WTC11 (cell line): ENCODE measurements at regions not wholly inside any gene's neighbourhood (a gene's known extent, or its start where the extent isn't known, plus 50 kb on each side); places are given as distances from the start of the nearest gene placed in this dataset.

Experiments
- ATAC-seq: fragments of 200-7000 bp; cut with Tn5 transposase; 2 replicates; pipeline ENCODE4 v1.10.0; 2021; ENCODE audit warnings: mild to moderate bottlenecking, moderate library complexity
- CTCF ChIA-PET: fragments of 300-600 bp; sonication (Branson Sonifier 250); formaldehyde crosslinking; loops from one replicate; lab custom pipeline; 2021; ENCODE audit warnings: antibody characterized with exemption; lab: Charles Lee
- POLR2A ChIA-PET: fragments of 350-600 bp; sonication (Branson Sonifier 250); formaldehyde crosslinking; loops from one replicate; lab custom pipeline; 2021; ENCODE audit warnings: antibody characterized with exemption; lab: Charles Lee
- DNase-seq: peaks from one replicate; pipeline ENCODE4 v3.0.0; 2021; ENCODE audit warnings: low spot score
- H3K27ac Mint-ChIP-seq: 2 replicates; pipeline ENCODE4 v1.8.0; 2021; ENCODE audit warnings: mixed read lengths
- H3K27me3 Mint-ChIP-seq: 2 replicates; pipeline ENCODE4 v1.8.0; 2021; ENCODE audit warnings: low read depth, mild to moderate bottlenecking, moderate library complexity, mixed read lengths
- H3K36me3 Mint-ChIP-seq: 2 replicates; pipeline ENCODE4 v1.8.0; 2021; ENCODE audit warnings: mixed read lengths
- H3K4me1 Mint-ChIP-seq: 2 replicates; pipeline ENCODE4 v1.8.0; 2022; ENCODE audit warnings: mixed read lengths
- H3K4me3 Mint-ChIP-seq: 2 replicates; pipeline ENCODE4 v1.8.0; 2021; ENCODE audit warnings: mild to moderate bottlenecking, moderate library complexity, mixed read lengths
- H3K9me3 Mint-ChIP-seq: 2 replicates; pipeline ENCODE4 v1.8.0; 2021; ENCODE audit warnings: mixed read lengths
- ATF2 ChIP-seq: sonication (generic); formaldehyde crosslinking; IDR thresholded peaks from 2 replicates; pipeline ENCODE4 v1.8.1; 2022; ENCODE audit warnings: low read depth, missing genetic modification reagents, borderline replicate concordance
- ELF4 ChIP-seq: sonication (generic); formaldehyde crosslinking; IDR thresholded peaks from 2 replicates; pipeline ENCODE4 v1.8.1; 2022; ENCODE audit warnings: low read depth, mild to moderate bottlenecking, moderate library complexity, missing genetic modification reagents
- EMX1 ChIP-seq: fragments of 250-450 bp; sonication (Bioruptor Pico); IDR thresholded peaks from 2 replicates; pipeline ENCODE4 v1.8.0; 2021; ENCODE audit warnings: mild to moderate bottlenecking
- ESRRA ChIP-seq: sonication (generic); formaldehyde crosslinking; IDR thresholded peaks from 2 replicates; pipeline ENCODE4 v1.8.1; 2022; ENCODE audit warnings: mild to moderate bottlenecking, missing genetic modification reagents, borderline replicate concordance
- FOXJ3 ChIP-seq: sonication (generic); formaldehyde crosslinking; IDR thresholded peaks from 2 replicates; pipeline ENCODE4 v1.9.0; 2021; ENCODE audit warnings: missing genetic modification reagents, mild to moderate bottlenecking, borderline replicate concordance
- FOXP4 ChIP-seq: sonication (generic); formaldehyde crosslinking; IDR thresholded peaks from 2 replicates; pipeline ENCODE4 v1.8.0; 2022; ENCODE audit warnings: mild to moderate bottlenecking, missing genetic modification reagents
- HMGXB4 ChIP-seq: sonication (generic); formaldehyde crosslinking; IDR thresholded peaks from 2 replicates; pipeline ENCODE4 v1.8.1; 2023; ENCODE audit warnings: mild to moderate bottlenecking, moderate library complexity, missing genetic modification reagents
- MYBL2 ChIP-seq: sonication (generic); formaldehyde crosslinking; IDR thresholded peaks from 2 replicates; pipeline ENCODE4 v1.8.1; 2023; ENCODE audit warnings: mild to moderate bottlenecking, moderate library complexity, missing genetic modification reagents
- NFE2L1 ChIP-seq: sonication (generic); formaldehyde crosslinking; IDR thresholded peaks from 2 replicates; pipeline ENCODE4 v1.8.1; 2023; ENCODE audit warnings: missing genetic modification reagents
- NR1H2 ChIP-seq: sonication (generic); formaldehyde crosslinking; IDR thresholded peaks from 2 replicates; pipeline ENCODE4 v1.9.0; 2021; ENCODE audit warnings: mild to moderate bottlenecking, moderate library complexity, missing genetic modification reagents
- NR2C2 ChIP-seq: sonication (generic); formaldehyde crosslinking; IDR thresholded peaks from 2 replicates; pipeline ENCODE4 v1.8.0; 2022; ENCODE audit warnings: mild to moderate bottlenecking, missing genetic modification reagents
- PREB ChIP-seq: sonication (generic); formaldehyde crosslinking; IDR thresholded peaks from 2 replicates; pipeline ENCODE4 v1.8.1; 2022; ENCODE audit warnings: mild to moderate bottlenecking, missing genetic modification reagents, moderate library complexity, borderline replicate concordance
- RELA ChIP-seq: sonication (generic); formaldehyde crosslinking; IDR thresholded peaks from 2 replicates; pipeline ENCODE4 v1.8.1; 2022; ENCODE audit warnings: missing genetic modification reagents, mild to moderate bottlenecking, borderline replicate concordance
- SP1 ChIP-seq: sonication (generic); formaldehyde crosslinking; conservative IDR thresholded peaks from 2 replicates; pipeline ENCODE4 v1.8.1; 2022; ENCODE audit warnings: missing genetic modification reagents
- USF1 ChIP-seq: sonication (generic); formaldehyde crosslinking; IDR thresholded peaks from 2 replicates; pipeline ENCODE4 v1.8.0; 2022; ENCODE audit warnings: mild to moderate bottlenecking, missing genetic modification reagents
- ZMAT4 ChIP-seq: fragments of 250-450 bp; sonication (Bioruptor Pico); IDR thresholded peaks from 2 replicates; pipeline ENCODE4 v1.9.0; 2021; ENCODE audit warnings: mild to moderate bottlenecking
- ZNF138 ChIP-seq: sonication (generic); formaldehyde crosslinking; conservative IDR thresholded peaks from 2 replicates; pipeline ENCODE4 v1.8.1; 2022; ENCODE audit warnings: mild to moderate bottlenecking, moderate library complexity, missing genetic modification reagents
- ZNF219 ChIP-seq: sonication (generic); formaldehyde crosslinking; IDR thresholded peaks from 2 replicates; pipeline ENCODE4 v1.8.0; 2023; ENCODE audit warnings: missing genetic modification reagents, mild to moderate bottlenecking, borderline replicate concordance
- ZNF232 ChIP-seq: sonication (generic); formaldehyde crosslinking; IDR thresholded peaks from 2 replicates; pipeline ENCODE4 v1.8.0; 2022; ENCODE audit warnings: mild to moderate bottlenecking, missing genetic modification reagents
- ZNF416 ChIP-seq: fragments of 250-450 bp; sonication (Bioruptor Pico); IDR thresholded peaks from 2 replicates; pipeline ENCODE4 v1.9.0; 2021; ENCODE audit warnings: mild to moderate bottlenecking, inconsistent platforms
- ZNF423 ChIP-seq: fragments of 250-450 bp; sonication (Bioruptor Pico); IDR thresholded peaks from 2 replicates; pipeline ENCODE4 v2.1.2; 2022; ENCODE audit warnings: mild to moderate bottlenecking, moderate library complexity
- ZNF671 ChIP-seq: fragments of 250-450 bp; sonication (Bioruptor Pico); IDR thresholded peaks from 2 replicates; pipeline ENCODE4 v1.8.0; 2021; ENCODE audit warnings: mild to moderate bottlenecking

GRCh38 chr13:70580825-70581224, 472.6 kb upstream of the KLHL1 start:
- Mint-ChIP-seq H3K4me1 (no peaks in the 10 kb centered on the region), H3K9me3 (no peaks in the 10 kb centered on the region), H3K27ac (no peak overlapping the region), H3K27me3 (no peaks in the 10 kb centered on the region), H3K4me3 (no peak overlapping the region), H3K36me3 (no peaks in the 10 kb centered on the region)
- POLR2A ChIA-PET, result no interaction called here
- CTCF ChIA-PET, result no interaction called here
- no peak for TF ChIP-seq ATF2 (CRISPR knock-in tag)
- no peak for TF ChIP-seq ZNF138 (CRISPR knock-in tag)
- TF ChIP-seq NFE2L1 (CRISPR knock-in tag), result no peak
- TF ChIP-seq ZNF671, result no peak
- no peak for TF ChIP-seq ZNF423 (CRISPR knock-in tag)
- TF ChIP-seq ESRRA (CRISPR knock-in tag), result no peak
- TF ChIP-seq RELA (CRISPR knock-in tag), result no peak
- no peak for TF ChIP-seq ZNF219
- TF ChIP-seq MYBL2 (CRISPR knock-in tag), result no peak
- TF ChIP-seq FOXJ3, result no peak
- TF ChIP-seq SP1 (CRISPR knock-in tag), result no peak
- TF ChIP-seq ELF4 (CRISPR knock-in tag), result no peak
- DNase-seq (no peak), ATAC-seq (no peak)

- POLR2A ChIA-PET, result no interaction called here
- TF ChIP-seq ZMAT4 (CRISPR knock-in tag) (no peak), ZNF416 (CRISPR knock-in tag) (no peak), FOXP4 (CRISPR knock-in tag) (no peak)
- TF ChIP-seq, all 79 proteins: peak for 0
- Mint-ChIP-seq H3K27me3 (no peaks in the 10 kb centered on the region), H3K36me3 (no peaks in the 10 kb centered on the region), H3K4me1 (no peaks in the 10 kb centered on the region), H3K27ac (no peak overlapping the region), H3K4me3 (no peak overlapping the region), H3K9me3 (no peaks in the 10 kb centered on the region)
- ATAC-seq, result no peak
- no peak for DNase-seq
- CTCF ChIA-PET, result no interaction called here
These were observed 471.7 kb upstream of the KLHL1 start for GRCh38 chr13:70579941-70580340.

GRCh38 chr13:70571221-70571620, 463.0 kb upstream of the KLHL1 start:
- Mint-ChIP-seq H3K27me3 (no peaks in the 10 kb centered on the region), H3K27ac (no peak overlapping the region), H3K9me3 (peaks cover 10% of the 10 kb centered on the region), H3K4me1 (no peaks in the 10 kb centered on the region), H3K4me3 (no peak overlapping the region), H3K36me3 (no peaks in the 10 kb centered on the region; the same call in 1 of the 2 replicates)
- ChIA-PET POLR2A (no interaction called here), CTCF (no interaction called here)
- no peak for DNase-seq
- no peak for ATAC-seq
- TF ChIP-seq USF1 (CRISPR knock-in tag), result no peak
- TF ChIP-seq HMGXB4 (CRISPR knock-in tag), result no peak
- no peak for TF ChIP-seq FOXP4 (CRISPR knock-in tag)
- no peak for TF ChIP-seq PREB
- TF ChIP-seq NR1H2, result no peak
- no peak for TF ChIP-seq ZNF232 (CRISPR knock-in tag)
- no peak for TF ChIP-seq NR2C2 (CRISPR knock-in tag)
- no peak for TF ChIP-seq RELA (CRISPR knock-in tag)
- no peak for TF ChIP-seq EMX1
